Neural cell (in vitro differentiated cells): ENCODE measurements at regions not wholly inside any gene's neighbourhood (a gene's known extent, or its start where the extent isn't known, plus 50 kb on each side); places are given as distances from the start of the nearest gene placed in this dataset.

Source experiments
- H2AFZ ChIP-seq: fragments of 200-600, 300-800 bp; sonication (generic), shearing (Covaris generic); 2 replicates; pipeline ENCODE4 v1.6.0; 2014; ENCODE audit warnings: low read depth, mild to moderate bottlenecking, antibody characterized with exemption, low read length, moderate library complexity
- H3F3A ChIP-seq: fragments of 200-600 bp; shearing (Covaris generic); 2 replicates; pipeline ENCODE4 v1.6.1; 2016; ENCODE audit warnings: mild to moderate bottlenecking, moderate library complexity, mixed read lengths, antibody characterized with exemption, low read length; ENCODE audit not compliant: insufficient read depth, poor library complexity, severe bottlenecking
- H3K27ac ChIP-seq: fragments of 200-600, 300-800 bp; sonication (generic), shearing (Covaris generic); 2 replicates; pipeline ENCODE4 v1.5.1; 2014; ENCODE audit warnings: mild to moderate bottlenecking, low read length, moderate library complexity
- H3K27me3 ChIP-seq: fragments of 300-800, 200-600 bp; sonication (generic), shearing (Covaris generic); 2 replicates; pipeline ENCODE4 v1.6.0; 2014; ENCODE audit warnings: mild to moderate bottlenecking, low read depth, low read length, moderate library complexity; ENCODE audit not compliant: insufficient read depth
- H3K36me3 ChIP-seq: fragments of 300-800, 200-600 bp; sonication (generic), shearing (Covaris generic); 2 replicates; pipeline ENCODE4 v1.5.1; 2014; ENCODE audit warnings: mild to moderate bottlenecking, antibody characterized with exemption, low read length, moderate library complexity; ENCODE audit not compliant: insufficient read depth
- H3K4me2 ChIP-seq: fragments of 300-800, 200-600 bp; sonication (generic), shearing (Covaris generic); 2 replicates; pipeline ENCODE4 v1.6.0; 2014; ENCODE audit warnings: mild to moderate bottlenecking, low read length
- H3K4me3 ChIP-seq: fragments of 300-800, 200-600 bp; sonication (generic), shearing (Covaris generic); 2 replicates; pipeline ENCODE4 v1.5.1; 2014; ENCODE audit warnings: mild to moderate bottlenecking, low read length, moderate library complexity
- H3K79me2 ChIP-seq: fragments of 200-600 bp; shearing (Covaris generic); replicated peaks from 2 replicates; pipeline ENCODE4 v1.6.0; 2014; ENCODE audit warnings: mild to moderate bottlenecking, low read length, moderate library complexity; ENCODE audit not compliant: insufficient read depth
- H3K9ac ChIP-seq: fragments of 300-800, 200-600 bp; sonication (generic), shearing (Covaris generic); 2 replicates; pipeline ENCODE4 v1.6.1; 2016; ENCODE audit warnings: mild to moderate bottlenecking, low read length, mixed read lengths
- H3K9me2 ChIP-seq: fragments of 200-600 bp; shearing (Covaris generic); 2 replicates; pipeline ENCODE4 v1.6.1; 2016; ENCODE audit warnings: mild to moderate bottlenecking, low read length, mixed read lengths; ENCODE audit not compliant: insufficient read depth
- H3K9me3 ChIP-seq: fragments of 200-600, 300-800 bp; sonication (generic), shearing (Covaris generic); 2 replicates; pipeline ENCODE4 v1.6.1; 2016; ENCODE audit warnings: mild to moderate bottlenecking, mixed run types, low read length, moderate library complexity, mixed read lengths
- H4K20me1 ChIP-seq: fragments of 200-600 bp; shearing (Covaris generic); 2 replicates; pipeline ENCODE4 v1.6.1; 2016; ENCODE audit warnings: mild to moderate bottlenecking, mixed run types; ENCODE audit not compliant: insufficient read depth
- CTCF ChIP-seq: fragments of 450-650 bp; IDR thresholded peaks from 2 replicates; pipeline ENCODE4 v1.5.1; 2014; ENCODE audit warnings: antibody characterized with exemption, mild to moderate bottlenecking, moderate library complexity; ENCODE audit not compliant: poor library complexity, severe bottlenecking
- EP300 ChIP-seq: fragments of 450-650 bp; conservative IDR thresholded peaks from 2 replicates; pipeline ENCODE4 v1.6.1; 2014; ENCODE audit warnings: antibody characterized with exemption, mild to moderate bottlenecking, moderate library complexity; ENCODE audit not compliant: poor library complexity, severe bottlenecking
- EZH2 ChIP-seq: fragments of 200-600, 300-800 bp; shearing (Covaris generic), sonication (generic); IDR thresholded peaks from 2 replicates; pipeline ENCODE4 v1.6.1; 2014; ENCODE audit warnings: antibody characterized with exemption, low read length, borderline replicate concordance, mild to moderate bottlenecking; ENCODE audit not compliant: insufficient read depth, poor library complexity, severe bottlenecking
- MXI1 ChIP-seq: fragments of 450-650 bp; conservative IDR thresholded peaks from 2 replicates; pipeline ENCODE4 v1.6.1; 2014; ENCODE audit warnings: antibody characterized with exemption, mild to moderate bottlenecking; ENCODE audit not compliant: poor library complexity, severe bottlenecking
- POLR2AphosphoS5 ChIP-seq: IDR thresholded peaks from 2 replicates; pipeline ENCODE4 v1.6.1; 2012
- RAD21 ChIP-seq: fragments of 450-650 bp; conservative IDR thresholded peaks from 2 replicates; pipeline ENCODE4 v1.6.1; 2014; ENCODE audit warnings: antibody characterized with exemption, mild to moderate bottlenecking, moderate library complexity
- REST ChIP-seq: IDR thresholded peaks from 2 replicates; pipeline ENCODE4 v1.6.1; 2012; ENCODE audit warnings: borderline replicate concordance
- SMC3 ChIP-seq: fragments of 450-650 bp; conservative IDR thresholded peaks from 2 replicates; pipeline ENCODE4 v1.6.1; 2014; ENCODE audit warnings: antibody characterized with exemption, mild to moderate bottlenecking, moderate library complexity; ENCODE audit not compliant: poor library complexity
- TAF1 ChIP-seq: IDR thresholded peaks from 2 replicates; pipeline ENCODE4 v1.6.1; 2012; ENCODE audit warnings: low read depth

DNA sequence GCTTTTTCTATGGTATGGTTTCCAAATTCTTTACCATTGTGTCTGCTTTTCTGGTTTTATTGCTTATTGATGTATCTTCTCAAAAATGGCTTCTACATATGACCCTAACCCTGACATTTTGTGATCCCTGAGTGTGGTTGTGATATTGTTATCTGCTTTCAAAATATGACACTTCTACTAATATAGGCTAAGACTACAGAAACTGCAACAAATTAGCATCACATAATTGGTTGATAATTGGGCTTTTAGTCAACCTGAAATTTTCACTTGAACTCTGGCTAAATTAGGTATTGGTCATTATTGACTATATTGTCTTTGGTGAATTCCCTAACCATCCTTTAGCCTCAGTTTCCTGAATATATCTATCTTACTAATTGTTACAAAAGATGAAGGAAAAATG lies 246.1 kb downstream of the PIK3C3 start:
- Histone ChIP-seq H3K9me2 (peaks cover 4% of the 10 kb centered on the region), H3K79me2 (no peaks in the 10 kb centered on the region), H2AFZ (no peak overlapping the region), H3K4me2 (no peak overlapping the region), H3K27me3 (no peaks in the 10 kb centered on the region), H3K27ac (no peak overlapping the region), H3K9ac (no peak overlapping the region), H3K36me3 (no peaks in the 10 kb centered on the region), H3K4me3 (no peak overlapping the region), H4K20me1 (no peaks in the 10 kb centered on the region), H3K9me3 (no peaks in the 10 kb centered on the region), H3F3A (no peaks in the 10 kb centered on the region)
- TF ChIP-seq EP300, result no peak
- no peak for TF ChIP-seq CTCF
- no peak for TF ChIP-seq POLR2AphosphoS5
- TF ChIP-seq EZH2, result no peak
- TF ChIP-seq REST, result no peak
- TF ChIP-seq MXI1, result no peak
- no peak for TF ChIP-seq TAF1
- no peak for TF ChIP-seq SMC3
- no peak for TF ChIP-seq RAD21

- Histone ChIP-seq H3K79me2 (no peaks in the 10 kb centered on the region), H3K4me3 (no peak overlapping the region), H2AFZ (no peak overlapping the region), H3K27ac (no peak overlapping the region), H3F3A (no peaks in the 10 kb centered on the region), H3K9me3 (no peaks in the 10 kb centered on the region), H4K20me1 (no peaks in the 10 kb centered on the region), H3K27me3 (no peaks in the 10 kb centered on the region), H3K36me3 (no peaks in the 10 kb centered on the region), H3K9ac (no peak overlapping the region), H3K9me2 (no peaks in the 10 kb centered on the region), H3K4me2 (no peak overlapping the region)
- no peak for TF ChIP-seq POLR2AphosphoS5
- no peak for TF ChIP-seq EZH2
- TF ChIP-seq TAF1, result no peak
- no peak for TF ChIP-seq EP300
- TF ChIP-seq MXI1, result no peak
- no peak for TF ChIP-seq REST
Observed at GRCh38 chr18:42211201-42211600, 256.2 kb downstream of the PIK3C3 start.
